ENCODE measurements at regions not wholly inside any gene's neighbourhood (a gene's known extent, or its start where the extent isn't known, plus 50 kb on each side); places are given as distances from the start of the nearest gene placed in this dataset.
"Not testable (repeated sequence)": the region's sequence is repeated elsewhere in the genome, so short reads cannot be mapped to it uniquely, and the experiment has no call there.

- not testable (repeated sequence) for DNase-seq
Measured at GRCh38 chr7:53239151-53239550, 203.7 kb downstream of the POM121L12 start.

GRCh38 chr7:53245721-53246120 is 210.3 kb downstream of the POM121L12 start:
- DNase-seq = no peak

- no peak for DNase-seq
Measured at GRCh38 chr7:53246957-53247356, 211.5 kb downstream of the POM121L12 start.

GRCh38 chr7:53252539-53252938 is 217.1 kb downstream of the POM121L12 start:
- no peak for DNase-seq

GRCh38 chr7:53272081-53272480 is 236.6 kb downstream of the POM121L12 start:
- DNase-seq = no peak

GRCh38 chr7:53281312-53281711 is 245.9 kb downstream of the POM121L12 start:
- DNase-seq = no peak

GRCh38 chr7:53292341-53292740 is 256.9 kb downstream of the POM121L12 start:
- no peak for DNase-seq

- DNase-seq = no peak
Measured at GRCh38 chr7:53302496-53303246, 267.2 kb downstream of the POM121L12 start.

GRCh38 chr7:53303781-53304180 is 268.3 kb downstream of the POM121L12 start:
- DNase-seq = no peak

GRCh38 chr7:53306846-53307245 is 271.4 kb downstream of the POM121L12 start:
- DNase-seq = no peak

- no peak for DNase-seq
Measured at GRCh38 chr7:53311205-53311604, 275.8 kb downstream of the POM121L12 start.

GRCh38 chr7:53315981-53316380 is 280.5 kb downstream of the POM121L12 start:
- DNase-seq = no peak

GRCh38 chr7:53318566-53318965 is 283.1 kb downstream of the POM121L12 start:
- no peak for DNase-seq

- DNase-seq = no peak
Measured at GRCh38 chr7:53325061-53325460, 289.6 kb downstream of the POM121L12 start.

- DNase-seq = no peak
Measured at GRCh38 chr7:53326634-53327033, 291.2 kb downstream of the POM121L12 start.

GRCh38 chr7:53336105-53336668 is 300.8 kb downstream of the POM121L12 start:
- no peak for DNase-seq

- no peak for DNase-seq
Measured at GRCh38 chr7:53340220-53340619, 304.8 kb downstream of the POM121L12 start.

GRCh38 chr7:53350241-53350640 is 314.8 kb downstream of the POM121L12 start:
- peak; percentile 3 for DNase-seq

- DNase-seq = no peak
Measured at GRCh38 chr7:53351681-53352080, 316.2 kb downstream of the POM121L12 start.

GRCh38 chr7:53358269-53358668 is 322.8 kb downstream of the POM121L12 start:
- DNase-seq = no peak

- no peak for DNase-seq
Measured at GRCh38 chr7:53383131-53383530, 347.7 kb downstream of the POM121L12 start.

- not testable (repeated sequence) for DNase-seq
Measured at GRCh38 chr7:53385239-53385638, 349.8 kb downstream of the POM121L12 start.

GRCh38 chr7:53387515-53387914 is 352.1 kb downstream of the POM121L12 start:
- DNase-seq = no peak

- no peak for DNase-seq
Measured at GRCh38 chr7:53397911-53398310, 362.5 kb downstream of the POM121L12 start.

GRCh38 chr7:53398566-53398965 is 363.1 kb downstream of the POM121L12 start:
- DNase-seq = no peak

All from NCI-H1092 treated with DMSO at 0.1 percent for 48 hours (cell line).